ENCODE measurements at regions not wholly inside any gene's neighbourhood (a gene's known extent, or its start where the extent isn't known, plus 50 kb on each side); places are given as distances from the start of the nearest gene placed in this dataset.

DNA sequence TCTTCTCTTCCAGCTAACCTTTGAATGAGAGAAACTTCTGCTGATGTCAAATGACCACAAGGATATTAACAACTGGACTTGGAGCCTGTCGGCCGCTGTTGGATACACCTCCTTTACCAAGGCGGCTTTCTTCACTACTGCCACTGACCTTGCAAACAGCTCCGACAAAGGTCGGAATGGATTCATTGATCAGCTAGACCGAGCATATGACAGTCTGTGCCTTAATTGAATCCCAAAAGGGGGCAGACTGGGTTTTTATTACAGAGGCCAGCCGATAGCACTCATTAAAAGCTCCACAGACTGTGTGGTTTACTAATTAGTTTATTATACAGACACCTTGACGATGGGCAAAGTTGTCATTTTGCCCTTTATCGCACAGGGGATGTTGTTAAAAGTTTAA lies 394.5 kb downstream of the RERGL start:
- Histone ChIP-seq H3K4me3 (no peak overlapping the region), H3K4me1 (ENCODE audit: insufficient read depth) (no peaks in the 10 kb centered on the region), H3K27me3 (no peaks in the 10 kb centered on the region), H3K36me3 (no peaks in the 10 kb centered on the region), H3K9me3 (no peaks in the 10 kb centered on the region), H3K27ac (no peak overlapping the region)
- intact Hi-C loops (cut with DNase I), result no loop called here
- DNase-seq, result no peak
- TF ChIP-seq EP300 (IDR thresholded peaks at IDR 0.05), result no peak
- no peak for TF ChIP-seq POLR2A (IDR thresholded peaks at IDR 0.05)
- TF ChIP-seq CTCF (IDR thresholded peaks at IDR 0.05), result no peak
- 66 to 71% (median 70%) methylated on average over 9 of the region's 9 CpGs for WGBS, 3 donors

GRCh38 chr12:17691369-17691768 lies 398.6 kb downstream of the RERGL start:
- 88 to 97% (median 95%) methylated on average over 2 of the region's 2 CpGs for WGBS, 3 donors

DNA sequence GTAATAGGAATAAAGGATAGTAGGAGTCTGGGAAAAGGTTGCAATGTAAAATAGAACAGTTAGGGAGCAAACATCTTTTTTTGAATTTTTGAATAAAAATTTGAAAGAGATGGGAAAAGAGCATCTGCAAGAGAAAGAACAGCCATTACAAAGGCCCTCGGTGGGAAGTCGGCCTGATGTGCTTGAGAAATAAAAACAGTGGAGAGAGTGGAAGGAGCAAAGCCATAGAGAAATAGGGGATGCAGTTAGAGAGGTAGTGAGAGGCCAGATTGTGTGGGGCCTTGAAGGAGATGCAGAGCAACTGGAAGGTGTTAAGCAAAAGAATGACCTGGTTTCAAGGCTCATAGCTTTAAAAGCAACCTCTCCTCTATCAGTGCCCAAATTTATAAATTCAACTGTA lies 409.8 kb downstream of the RERGL start:
- no peak for DNase-seq
- Histone ChIP-seq H3K36me3 (no peaks in the 10 kb centered on the region), H3K9me3 (no peaks in the 10 kb centered on the region), H3K4me3 (no peak overlapping the region), H3K27me3 (no peaks in the 10 kb centered on the region), H3K27ac (no peak overlapping the region), H3K4me1 (ENCODE audit: insufficient read depth) (no peaks in the 10 kb centered on the region)
- intact Hi-C loops (cut with DNase I), result no loop called here
- TF ChIP-seq EP300 (IDR thresholded peaks at IDR 0.05), result no peak
- TF ChIP-seq POLR2A (IDR thresholded peaks at IDR 0.05), result no peak
- no peak for TF ChIP-seq CTCF (IDR thresholded peaks at IDR 0.05)
- WGBS, 3 donors, result 25 to 51% (median 42%) methylated on average over 2 of the region's 2 CpGs

More at GRCh38 chr12:17691369-17691768, 398.6 kb downstream of the RERGL start:
- Histone ChIP-seq H3K27ac (no peak overlapping the region), H3K36me3 (no peaks in the 10 kb centered on the region), H3K9me3 (no peaks in the 10 kb centered on the region), H3K27me3 (no peaks in the 10 kb centered on the region), H3K4me1 (ENCODE audit: insufficient read depth) (no peaks in the 10 kb centered on the region), H3K4me3 (no peak overlapping the region)
- intact Hi-C loops (cut with DNase I), result no loop called here
- DNase-seq, result no peak
- TF ChIP-seq CTCF (IDR thresholded peaks at IDR 0.05) (no peak), POLR2A (IDR thresholded peaks at IDR 0.05) (no peak), EP300 (IDR thresholded peaks at IDR 0.05) (no peak)

DNA sequence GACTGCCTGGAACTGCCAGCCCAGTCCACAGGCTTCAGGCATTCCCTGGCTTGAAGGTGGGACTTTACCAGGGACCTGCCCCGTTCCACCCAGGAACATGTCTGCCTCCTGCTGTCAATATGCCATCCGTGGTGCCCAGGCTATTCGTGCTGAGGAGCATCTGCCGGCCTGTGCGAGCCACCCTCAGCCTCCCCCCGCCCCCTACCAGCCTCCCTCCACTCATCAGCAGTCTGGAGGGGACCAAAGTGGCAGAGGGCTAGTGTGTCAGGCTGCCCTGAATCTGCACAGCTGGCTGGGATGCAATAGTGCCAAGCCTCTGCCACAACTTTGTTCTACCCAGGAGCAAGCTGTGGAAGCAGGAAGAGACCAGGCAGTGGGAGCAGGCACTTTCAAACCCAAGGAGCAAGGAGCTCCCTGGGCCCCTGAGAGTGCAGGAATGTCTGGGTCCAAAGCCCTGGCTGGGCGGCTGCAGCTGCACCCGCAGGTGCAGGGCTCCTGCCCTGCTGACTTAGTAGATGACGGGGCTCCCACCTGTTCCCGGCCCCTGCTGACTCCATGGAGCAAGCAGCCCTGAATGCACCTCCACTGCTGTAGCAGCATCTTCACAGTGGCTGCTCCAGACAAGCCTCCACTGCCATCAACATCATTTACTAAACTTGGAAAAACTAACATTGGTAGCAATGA lies 423.2 kb downstream of the RERGL start:
- 85 to 92% (median 91%) methylated on average over 8 to 10 of the region's 10 CpGs for WGBS, 3 donors

More for the DNA sequence above, 423.2 kb downstream of the RERGL start:
- DNase-seq, result no peak
- Histone ChIP-seq H3K9me3 (no peaks in the 10 kb centered on the region), H3K27ac (no peak overlapping the region), H3K4me1 (ENCODE audit: insufficient read depth) (no peaks in the 10 kb centered on the region), H3K27me3 (no peaks in the 10 kb centered on the region), H3K36me3 (no peaks in the 10 kb centered on the region), H3K4me3 (no peak overlapping the region)
- no peak for TF ChIP-seq EP300 (IDR thresholded peaks at IDR 0.05)
- TF ChIP-seq CTCF (IDR thresholded peaks at IDR 0.05), result no peak
- TF ChIP-seq POLR2A (IDR thresholded peaks at IDR 0.05), result no peak
- intact Hi-C loops (cut with DNase I), result no loop called here
